Activated gamma-delta T cell treated with Interleukin-2 at 50 U/mL for 16 hours (primary cell): ENCODE measurements at regions not wholly inside any gene's neighbourhood (a gene's known extent, or its start where the extent isn't known, plus 50 kb on each side); places are given as distances from the start of the nearest gene placed in this dataset.

Source experiments
- DNase-seq: peaks from one replicate; pipeline ENCODE4 v3.0.0-alpha.2; 2020

GRCh38 chr9:6703898-6704639 is 53.7 kb upstream of the KDM4C start:
- DNase-seq: peak; percentile 85

DNA sequence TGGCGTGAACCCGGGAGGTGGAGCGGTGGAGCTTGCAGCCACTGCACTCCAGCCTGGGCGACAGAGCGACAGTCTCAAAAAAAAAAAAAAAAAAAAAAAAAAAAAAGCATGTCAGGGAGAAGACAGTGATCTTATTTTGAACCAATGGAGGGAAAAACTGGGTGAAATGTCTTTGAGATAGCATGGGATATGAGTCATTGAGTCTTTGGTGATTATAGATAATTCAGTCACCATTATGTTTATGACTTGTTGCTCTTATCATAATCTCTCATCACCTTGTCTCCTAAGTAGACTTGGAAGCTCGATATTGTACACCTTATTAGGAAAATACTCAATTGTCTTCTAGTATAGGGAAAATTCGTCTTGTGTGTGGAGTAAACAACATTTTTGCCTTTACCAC is 55.1 kb upstream of the KDM4C start:
- no peak for DNase-seq

DNA sequence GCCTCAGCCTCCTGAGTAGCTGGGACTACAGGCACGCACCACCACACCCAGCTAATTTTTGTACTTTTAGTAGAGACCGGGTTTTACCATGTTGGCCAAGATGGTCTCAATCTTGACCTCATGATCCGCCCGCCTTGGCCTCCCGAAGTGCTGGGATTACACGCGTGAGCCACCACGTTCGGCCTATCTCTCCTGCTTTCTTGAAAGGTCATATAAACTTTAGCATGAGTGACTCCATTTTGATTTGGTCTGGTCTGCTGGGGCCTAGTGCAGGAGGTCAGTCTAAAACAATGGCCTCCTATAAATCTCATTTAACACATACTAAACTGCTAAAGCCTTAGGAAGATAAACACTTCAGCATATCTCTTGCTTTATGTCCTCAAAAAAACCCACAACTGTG is 50.6 kb upstream of the GLDC start:
- DNase-seq: no peak

DNA sequence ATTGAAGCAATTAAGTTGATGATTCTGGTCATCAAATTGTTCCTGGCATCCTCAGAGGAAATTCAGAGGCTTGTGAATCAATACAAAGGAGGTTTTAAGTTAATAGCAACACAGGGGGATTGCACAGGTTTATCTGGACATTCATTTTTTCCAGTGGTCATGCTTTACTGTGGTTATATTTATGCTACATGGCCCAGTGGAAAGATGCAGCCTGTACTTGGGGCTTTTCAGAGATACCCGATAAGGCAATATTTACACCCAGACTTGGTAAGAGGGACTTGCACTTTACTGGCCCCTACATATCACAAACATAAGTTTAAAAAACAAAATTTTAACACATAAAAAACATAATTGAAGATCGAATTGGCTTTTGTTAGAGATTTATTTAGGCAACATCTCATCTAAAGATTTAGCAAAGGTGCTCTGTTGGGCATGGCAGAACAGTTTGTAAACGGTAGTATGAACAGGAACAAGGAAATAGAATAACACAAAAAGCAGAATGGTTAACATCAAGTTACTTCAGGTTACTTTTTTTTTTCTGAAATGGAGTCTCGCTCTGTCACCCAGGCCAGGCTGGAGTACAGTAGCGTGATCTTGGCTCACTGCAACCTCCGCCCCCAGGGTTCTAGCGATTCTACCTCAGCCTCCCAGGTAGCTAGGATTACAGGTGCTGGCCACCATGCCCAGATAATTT is 49.7 kb upstream of the GLDC start:
- DNase-seq: no peak
